ENCODE measurements at regions not wholly inside any gene's neighbourhood (a gene's known extent, or its start where the extent isn't known, plus 50 kb on each side); places are given as distances from the start of the nearest gene placed in this dataset.

- no peak for TF ChIP-seq CTCF (IDR thresholded peaks at IDR 0.05)
- no peak for TF ChIP-seq ZFX (IDR thresholded peaks at IDR 0.05; ENCODE audit: borderline replicate concordance)
These were observed 225.1 kb upstream of the SSTR4 start for GRCh38 chr20:22810030-22810429.
